ENCODE measurements at regions not wholly inside any gene's neighbourhood (a gene's known extent, or its start where the extent isn't known, plus 50 kb on each side); places are given as distances from the start of the nearest gene placed in this dataset.

DNA sequence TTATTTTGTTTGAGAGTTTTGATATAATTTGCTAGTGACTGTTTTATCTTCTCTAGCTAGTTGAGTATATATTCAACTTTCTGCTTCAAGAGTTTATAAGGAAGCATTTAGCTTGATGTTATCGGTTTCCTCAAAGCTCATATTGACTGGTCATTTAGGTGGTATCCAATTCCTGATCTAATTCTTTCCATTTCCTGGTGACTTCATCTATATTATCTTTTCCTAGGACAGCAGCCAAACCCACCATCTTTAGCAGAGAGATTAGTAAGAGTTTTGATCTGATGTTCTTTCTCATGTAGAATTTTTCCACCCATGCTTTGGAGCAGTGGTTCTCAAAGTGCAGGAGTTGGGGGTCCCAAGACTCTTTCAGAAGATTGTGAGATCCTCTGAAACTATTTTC is 148.6 kb upstream of the STT3B start:
- TF ChIP-seq, protein P1, sequence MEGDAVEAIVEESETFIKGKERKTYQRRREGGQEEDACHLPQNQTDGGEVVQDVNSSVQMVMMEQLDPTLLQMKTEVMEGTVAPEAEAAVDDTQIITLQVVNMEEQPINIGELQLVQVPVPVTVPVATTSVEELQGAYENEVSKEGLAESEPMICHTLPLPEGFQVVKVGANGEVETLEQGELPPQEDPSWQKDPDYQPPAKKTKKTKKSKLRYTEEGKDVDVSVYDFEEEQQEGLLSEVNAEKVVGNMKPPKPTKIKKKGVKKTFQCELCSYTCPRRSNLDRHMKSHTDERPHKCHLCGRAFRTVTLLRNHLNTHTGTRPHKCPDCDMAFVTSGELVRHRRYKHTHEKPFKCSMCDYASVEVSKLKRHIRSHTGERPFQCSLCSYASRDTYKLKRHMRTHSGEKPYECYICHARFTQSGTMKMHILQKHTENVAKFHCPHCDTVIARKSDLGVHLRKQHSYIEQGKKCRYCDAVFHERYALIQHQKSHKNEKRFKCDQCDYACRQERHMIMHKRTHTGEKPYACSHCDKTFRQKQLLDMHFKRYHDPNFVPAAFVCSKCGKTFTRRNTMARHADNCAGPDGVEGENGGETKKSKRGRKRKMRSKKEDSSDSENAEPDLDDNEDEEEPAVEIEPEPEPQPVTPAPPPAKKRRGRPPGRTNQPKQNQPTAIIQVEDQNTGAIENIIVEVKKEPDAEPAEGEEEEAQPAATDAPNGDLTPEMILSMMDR (IDR thresholded peaks at IDR 0.05; ENCODE audit: low read depth, low read length, missing control alignments) = no peak
- no peak overlapping the region for H3K4me3 ChIP-seq (ENCODE audit: low read depth, low read length)
- no peak for DNase-seq (ENCODE audit: low read depth)

DNA sequence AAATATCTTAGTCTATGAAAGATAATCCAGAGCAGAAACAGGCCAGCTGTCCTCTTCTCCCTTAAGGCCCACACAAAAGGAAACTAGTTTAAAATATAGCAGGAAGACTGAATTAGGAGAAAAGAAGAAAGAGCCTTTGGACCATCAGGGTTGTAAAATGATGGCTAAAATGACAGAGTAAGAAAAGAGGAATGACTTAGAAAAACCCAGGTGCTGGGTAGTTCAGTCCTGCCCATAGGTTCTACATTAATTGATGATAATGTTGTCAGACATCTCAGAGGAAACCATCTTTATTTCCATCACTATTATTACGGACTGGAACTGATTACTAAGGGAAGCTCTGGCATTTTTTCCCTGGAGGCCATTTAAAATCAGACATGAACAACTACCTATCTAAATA is 142.8 kb upstream of the STT3B start:
- TF ChIP-seq, protein P1 (IDR thresholded peaks at IDR 0.05; ENCODE audit: low read depth, low read length, missing control alignments) = no peak

DNA sequence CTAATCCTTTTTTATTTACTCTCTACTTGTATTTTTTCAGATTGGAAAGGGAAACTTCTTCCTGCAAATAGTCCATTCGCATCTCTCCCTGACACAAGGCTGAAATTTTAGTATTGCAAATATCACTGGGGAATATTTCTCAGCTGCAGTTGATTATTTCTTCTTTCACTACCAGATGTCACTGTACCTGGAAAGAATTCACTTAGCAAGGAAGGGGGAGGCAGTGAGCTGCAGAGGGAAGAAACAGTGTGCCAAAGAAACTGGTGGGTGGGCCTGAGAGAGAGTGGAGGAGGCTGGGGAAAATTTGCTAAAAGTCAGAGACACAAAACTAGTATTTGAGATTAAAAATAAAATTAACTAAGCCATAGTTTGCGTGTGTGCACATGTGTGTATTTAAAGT is 142.3 kb upstream of the STT3B start:
- TF ChIP-seq, protein P1 (IDR thresholded peaks at IDR 0.05; ENCODE audit: low read depth, low read length, missing control alignments) = no peak
- DNase-seq (ENCODE audit: low read depth) = no peak
- no peak overlapping the region for H3K4me3 ChIP-seq (ENCODE audit: low read depth, low read length)

More for the DNA sequence above, 142.8 kb upstream of the STT3B start:
- H3K4me3 ChIP-seq (ENCODE audit: low read depth, low read length) = no peak overlapping the region
- no peak for DNase-seq (ENCODE audit: low read depth)

DNA sequence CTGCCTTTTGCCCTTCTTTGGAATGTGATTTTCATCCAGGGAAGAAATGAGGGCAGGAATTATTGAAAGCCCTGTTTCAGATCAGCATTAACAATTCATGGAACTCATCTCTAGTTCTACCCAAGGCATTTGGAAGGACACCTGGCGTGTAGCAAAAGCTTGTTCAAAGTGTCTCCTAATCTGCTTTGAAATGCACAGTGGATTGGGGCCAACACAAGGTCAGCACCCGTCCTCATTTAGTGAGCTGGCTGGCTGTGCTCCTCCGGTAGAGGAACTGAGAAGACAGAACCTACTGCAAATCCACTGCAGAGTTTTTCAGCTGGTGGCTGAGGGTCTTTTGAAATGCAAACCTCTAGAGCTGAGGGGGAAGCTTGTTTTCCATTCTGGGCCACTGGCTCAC is 141.6 kb upstream of the STT3B start:
- no peak overlapping the region for H3K4me3 ChIP-seq (ENCODE audit: low read depth, low read length)
- DNase-seq (ENCODE audit: low read depth) = peak; percentile 21
- TF ChIP-seq, protein P1 (IDR thresholded peaks at IDR 0.05; ENCODE audit: low read depth, low read length, missing control alignments) = no peak

DNA sequence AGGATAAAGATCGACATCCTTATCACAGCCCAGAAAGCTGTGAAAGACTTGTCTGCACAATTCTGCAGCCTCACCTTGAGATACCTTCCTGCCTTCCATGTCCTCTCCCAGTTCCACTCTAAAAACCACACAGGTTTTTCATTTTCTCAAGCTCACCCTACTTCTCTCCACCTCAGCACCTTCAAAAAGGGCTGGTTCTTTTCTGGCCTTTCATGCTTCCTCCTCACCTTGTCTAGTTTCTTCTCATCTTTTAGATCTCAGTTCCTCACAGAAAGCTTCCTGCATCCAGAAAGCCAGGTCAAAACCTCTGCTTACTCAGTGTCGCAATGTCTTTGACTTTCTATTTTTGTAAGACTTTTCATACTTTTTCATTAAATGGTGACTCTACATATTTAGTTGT is 140.2 kb upstream of the STT3B start:
- H3K4me3 ChIP-seq (ENCODE audit: low read depth, low read length) = no peak overlapping the region
- DNase-seq (ENCODE audit: low read depth) = peak; percentile 31
- TF ChIP-seq, protein P1 (IDR thresholded peaks at IDR 0.05; ENCODE audit: low read depth, low read length, missing control alignments) = no peak

DNA sequence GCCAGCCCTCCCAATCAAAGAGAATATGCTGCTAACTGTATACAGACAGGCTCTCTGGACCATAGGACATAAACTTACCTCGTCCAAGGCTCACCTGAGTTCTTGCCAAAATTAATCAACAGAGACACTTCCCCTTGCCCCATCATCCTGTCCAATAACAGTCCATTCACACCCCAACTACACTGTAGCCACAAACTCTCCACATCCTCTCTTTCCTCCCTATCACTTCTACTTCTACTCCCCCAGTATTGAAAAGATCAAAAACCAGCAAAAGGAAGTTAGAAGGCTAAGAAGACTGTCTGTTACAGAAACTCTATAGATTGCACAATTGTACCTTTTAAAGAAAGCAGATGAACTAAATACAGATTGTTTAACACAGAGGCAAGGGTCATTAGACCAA is 133.5 kb upstream of the STT3B start:
- TF ChIP-seq, protein P1 (IDR thresholded peaks at IDR 0.05; ENCODE audit: low read depth, low read length, missing control alignments) = no peak

DNA sequence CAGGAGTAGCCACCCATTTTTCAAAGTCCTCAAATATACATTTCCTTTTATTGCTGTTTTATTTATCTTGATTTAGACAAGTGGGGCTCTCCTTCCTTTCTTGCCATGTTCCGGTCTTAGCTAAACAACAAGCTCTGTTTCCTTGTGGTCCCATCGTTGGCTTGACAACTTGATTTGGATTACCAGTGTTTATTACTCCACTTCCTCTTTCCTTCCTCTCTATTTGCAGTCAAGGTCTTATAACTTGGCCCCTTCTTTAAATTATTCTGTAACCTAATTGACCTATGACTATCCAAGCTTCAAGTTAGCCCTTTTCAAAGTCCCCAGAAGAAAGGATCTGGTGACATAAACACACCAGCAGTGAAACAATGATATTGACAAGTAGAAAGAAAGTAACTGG is 130.6 kb upstream of the STT3B start:
- DNase-seq (ENCODE audit: low read depth) = no peak
- H3K4me3 ChIP-seq (ENCODE audit: low read depth, low read length) = no peak overlapping the region
- TF ChIP-seq, protein P1 (IDR thresholded peaks at IDR 0.05; ENCODE audit: low read depth, low read length, missing control alignments) = no peak

More for the DNA sequence above, 133.5 kb upstream of the STT3B start:
- H3K4me3 ChIP-seq (ENCODE audit: low read depth, low read length) = no peak overlapping the region
- no peak for DNase-seq (ENCODE audit: low read depth)

All from GM12864 (cell line).